Hindlimb muscle (tissue), 1 donor: ENCODE measurements at regions not wholly inside any gene's neighbourhood (a gene's known extent, or its start where the extent isn't known, plus 50 kb on each side); places are given as distances from the start of the nearest gene placed in this dataset.
A peak's percentile ranks its signal among the peaks of the same experiment; 100 is the strongest.

Source experiments
- DNase-seq: peaks from one replicate; pipeline ENCODE4 v3.0.0-alpha.2; 2013

- DNase-seq = no peak
These were observed 81.8 kb upstream of the DAP start for GRCh38 chr5:10842823-10843222.

- no peak for DNase-seq
These were observed 79.0 kb upstream of the DAP start for GRCh38 chr5:10839916-10840599.

- DNase-seq = no peak
These were observed 78.1 kb upstream of the DAP start for GRCh38 chr5:10839118-10839517.

GRCh38 chr5:10838038-10838437 lies 77.0 kb upstream of the DAP start:
- no peak for DNase-seq

GRCh38 chr5:10836986-10837385 lies 76.0 kb upstream of the DAP start:
- no peak for DNase-seq

- DNase-seq = no peak
These were observed 73.7 kb upstream of the DAP start for GRCh38 chr5:10834695-10835094.

- peak; percentile 52 for DNase-seq
These were observed 72.0 kb upstream of the DAP start for GRCh38 chr5:10832987-10833386.

- no peak for DNase-seq
These were observed 71.4 kb upstream of the DAP start for GRCh38 chr5:10832421-10832820.

GRCh38 chr5:10831419-10831818 lies 70.4 kb upstream of the DAP start:
- DNase-seq = no peak

GRCh38 chr5:10828241-10828640 lies 67.2 kb upstream of the DAP start:
- DNase-seq = no peak

GRCh38 chr5:10827571-10827970 lies 66.5 kb upstream of the DAP start:
- no peak for DNase-seq

GRCh38 chr5:10826971-10827370 lies 65.9 kb upstream of the DAP start:
- DNase-seq = no peak

- DNase-seq = no peak
These were observed 65.0 kb upstream of the DAP start for GRCh38 chr5:10825897-10826644.

- DNase-seq = no peak
These were observed 51.2 kb upstream of the DAP start for GRCh38 chr5:10812218-10812617.
